B cell (primary cell): ENCODE measurements at regions not wholly inside any gene's neighbourhood (a gene's known extent, or its start where the extent isn't known, plus 50 kb on each side); places are given as distances from the start of the nearest gene placed in this dataset.

ENCODE experiments used
- CTCF ChIP-seq: fragments of 200-600 bp; IDR thresholded peaks from one replicate; pipeline ENCODE4 v1.8.0; 2022; ENCODE audit warnings: antibody characterized with exemption, mild to moderate bottlenecking
- EZH2 ChIP-seq: IDR thresholded peaks from 2 replicates; pipeline ENCODE4 v1.6.1; 2012; ENCODE audit warnings: borderline replicate concordance, low read depth, mild to moderate bottlenecking, moderate library complexity, low read length; ENCODE audit not compliant: insufficient read depth, poor library complexity, severe bottlenecking

- TF ChIP-seq EZH2 (no peak), CTCF (no peak)
Measured at GRCh38 chr18:41351430-41351829, 603.6 kb upstream of the PIK3C3 start.
